ENCODE measurements at regions not wholly inside any gene's neighbourhood (a gene's known extent, or its start where the extent isn't known, plus 50 kb on each side); places are given as distances from the start of the nearest gene placed in this dataset.
"Not testable (repeated sequence)": the region's sequence is repeated elsewhere in the genome, so short reads cannot be mapped to it uniquely, and the experiment has no call there.

GRCh38 chr10:36534471-36535002 is 590.9 kb upstream of the ANKRD30A start:
- no peak for DNase-seq

- no peak for DNase-seq
These were observed 591.5 kb upstream of the ANKRD30A start for GRCh38 chr10:36533861-36534260.

- DNase-seq: no peak
These were observed 592.1 kb upstream of the ANKRD30A start for GRCh38 chr10:36533316-36533715.

- DNase-seq: no peak
These were observed 593.8 kb upstream of the ANKRD30A start for GRCh38 chr10:36531621-36532020.

- no peak for DNase-seq
These were observed 599.4 kb upstream of the ANKRD30A start for GRCh38 chr10:36526033-36526432.

GRCh38 chr10:36524126-36524525 is 601.3 kb upstream of the ANKRD30A start:
- not testable (repeated sequence) for DNase-seq

- no peak for DNase-seq
These were observed 605.5 kb upstream of the ANKRD30A start for GRCh38 chr10:36519909-36520308.

- DNase-seq: no peak
These were observed 609.1 kb upstream of the ANKRD30A start for GRCh38 chr10:36516281-36516680.

GRCh38 chr10:36515319-36515718 is 610.1 kb upstream of the ANKRD30A start:
- no peak for DNase-seq

- DNase-seq: no peak
These were observed 617.7 kb upstream of the ANKRD30A start for GRCh38 chr10:36507715-36508114.

- DNase-seq: no peak
These were observed 618.5 kb upstream of the ANKRD30A start for GRCh38 chr10:36506697-36507496.

GRCh38 chr10:36506261-36506660 is 619.1 kb upstream of the ANKRD30A start:
- DNase-seq: no peak

GRCh38 chr10:36504758-36505157 is 620.6 kb upstream of the ANKRD30A start:
- DNase-seq: no peak

- DNase-seq: no peak
These were observed 625.1 kb upstream of the ANKRD30A start for GRCh38 chr10:36500266-36500665.

- DNase-seq: no peak
These were observed 625.7 kb upstream of the ANKRD30A start for GRCh38 chr10:36499693-36500092.

GRCh38 chr10:36496758-36497157 is 628.6 kb upstream of the ANKRD30A start:
- no peak for DNase-seq

GRCh38 chr10:36494371-36494770 is 631.0 kb upstream of the ANKRD30A start:
- no peak for DNase-seq

- no peak for DNase-seq
These were observed 631.9 kb upstream of the ANKRD30A start for GRCh38 chr10:36493516-36493880.

- DNase-seq: no peak
These were observed 632.5 kb upstream of the ANKRD30A start for GRCh38 chr10:36492590-36493515.

- no peak for DNase-seq
These were observed 633.5 kb upstream of the ANKRD30A start for GRCh38 chr10:36491926-36492325.

GRCh38 chr10:36489611-36490228 is 635.7 kb upstream of the ANKRD30A start:
- DNase-seq: no peak

GRCh38 chr10:36489181-36489580 is 636.2 kb upstream of the ANKRD30A start:
- DNase-seq: no peak

GRCh38 chr10:36488579-36488978 is 636.8 kb upstream of the ANKRD30A start:
- DNase-seq: no peak

Data from NCI-H1105 (cell line).